ENCODE measurements at regions not wholly inside any gene's neighbourhood (a gene's known extent, or its start where the extent isn't known, plus 50 kb on each side); places are given as distances from the start of the nearest gene placed in this dataset.
"Not testable (repeated sequence)": the region's sequence is repeated elsewhere in the genome, so short reads cannot be mapped to it uniquely, and the experiment has no call there.

GRCh38 chr6:122184401-122184827, 215.0 kb upstream of the HSF2 start:
- BruUV-seq (replicated peaks), result no TSS peak

GRCh38 chr6:122185458-122185857, 214.0 kb upstream of the HSF2 start:
- DNase-seq; H3K27ac ChIP-seq (ENCODE audit: low read length); H3K79me2 ChIP-seq (ENCODE audit: low read length); H3K9me2 ChIP-seq (replicated peaks; ENCODE audit: low read length); POLR2A ChIA-PET (ENCODE audit: unreplicated experiment); H3F3A ChIP-seq (ENCODE audit: low read length, unreplicated experiment); H3K4me1 ChIP-seq (ENCODE audit: insufficient read depth, low read length); H4K20me1 ChIP-seq (ENCODE audit: low read length); H3K4me3 ChIP-seq (ENCODE audit: low read length); ATAC-seq; H2AFZ ChIP-seq (ENCODE audit: low read length); H3K9me3 ChIP-seq (ENCODE audit: low read length); H3K9ac ChIP-seq (ENCODE audit: low read length); H3K4me2 ChIP-seq (ENCODE audit: low read length); BruUV-seq (replicated peaks); H3K36me3 ChIP-seq (ENCODE audit: low read depth, low read length): not testable (repeated sequence)
- H3K27me3 ChIP-seq (ENCODE audit: low read length), result peaks cover 26% of the 10 kb centered on the region; the same call in 1 of the 2 replicates
- intact Hi-C loops (cut with micrococcal nuclease), result loop anchor here (10.0 kb wide), 1 partner anchor 751 kb away; the partner anchor contains the start of gene GJA1
- CTCF ChIA-PET, result interaction anchor here (0.7 kb wide), 1 partner anchor 747 kb away, joined by 3 read pairs; no protein-coding TSS in a partner anchor

More at GRCh38 chr6:122184401-122184827, 215.0 kb upstream of the HSF2 start:
- Histone ChIP-seq H4K20me1 (ENCODE audit: low read length) (no peaks in the 10 kb centered on the region), H3K36me3 (ENCODE audit: low read depth, low read length) (no peaks in the 10 kb centered on the region), H3K27ac (ENCODE audit: low read length) (no peak overlapping the region), H3K27me3 (ENCODE audit: low read length) (peaks cover 29% of the 10 kb centered on the region; the same call in 1 of the 2 replicates), H3K4me2 (ENCODE audit: low read length) (peak overlapping the region; percentile 25; the same call in 1 of the 2 replicates), H3K79me2 (ENCODE audit: low read length) (no peaks in the 10 kb centered on the region), H3K4me3 (ENCODE audit: low read length) (no peak overlapping the region), H3K4me1 (ENCODE audit: insufficient read depth, low read length) (no peaks in the 10 kb centered on the region), H2AFZ (ENCODE audit: low read length) (no peak overlapping the region), H3F3A (ENCODE audit: low read length, unreplicated experiment) (no peaks in the 10 kb centered on the region), H3K9me3 (ENCODE audit: low read length) (no peaks in the 10 kb centered on the region), H3K9ac (ENCODE audit: low read length) (no peak overlapping the region), H3K9me2 (replicated peaks; ENCODE audit: low read length) (no peaks in the 10 kb centered on the region)
- no peak for TF ChIP-seq EZH2 (IDR thresholded peaks at IDR 0.05; ENCODE audit: low read length, unreplicated experiment)
- TF ChIP-seq EZH2phosphoT487 (IDR thresholded peaks at IDR 0.05; ENCODE audit: borderline replicate concordance, low read length), result no peak
- TF ChIP-seq CTCF (conservative IDR thresholded peaks at IDR 0.05; ENCODE audit: low read depth, low read length), result peak; percentile 48
- intact Hi-C loops (cut with micrococcal nuclease), result loop anchor here (10.0 kb wide), 1 partner anchor 750 kb away; the partner anchor contains the start of gene GJA1
- ChIA-PET CTCF (no interaction called here), POLR2A (ENCODE audit: unreplicated experiment) (interaction anchor here (0.6 kb wide), 1 partner anchor 1483 kb away, joined by 9 read pairs; no protein-coding TSS in a partner anchor)
- DNase-seq, result peak; percentile 19
- no peak; the same call in 1 of the 2 replicates for ATAC-seq

GRCh38 chr6:122187186-122187585, 212.3 kb upstream of the HSF2 start:
- CTCF ChIA-PET, result no interaction called here
- POLR2A ChIA-PET (ENCODE audit: unreplicated experiment), result no interaction called here
- Histone ChIP-seq H3K27me3 (ENCODE audit: low read length) (peaks cover 20% of the 10 kb centered on the region; the same call in 1 of the 2 replicates), H4K20me1 (ENCODE audit: low read length) (no peaks in the 10 kb centered on the region), H3K9me3 (ENCODE audit: low read length) (no peaks in the 10 kb centered on the region), H3K79me2 (ENCODE audit: low read length) (no peaks in the 10 kb centered on the region), H3K9me2 (replicated peaks; ENCODE audit: low read length) (no peaks in the 10 kb centered on the region), H3K4me1 (ENCODE audit: insufficient read depth, low read length) (no peaks in the 10 kb centered on the region), H3K27ac (ENCODE audit: low read length) (no peak overlapping the region), H3K4me3 (ENCODE audit: low read length) (no peak overlapping the region), H3K36me3 (ENCODE audit: low read depth, low read length) (no peaks in the 10 kb centered on the region), H3K4me2 (ENCODE audit: low read length) (no peak overlapping the region), H3F3A (ENCODE audit: low read length, unreplicated experiment) (no peaks in the 10 kb centered on the region), H3K9ac (ENCODE audit: low read length) (no peak overlapping the region), H2AFZ (ENCODE audit: low read length) (no peak overlapping the region)
- TF ChIP-seq EZH2 (IDR thresholded peaks at IDR 0.05; ENCODE audit: low read length, unreplicated experiment) (no peak), CTCF (conservative IDR thresholded peaks at IDR 0.05; ENCODE audit: low read depth, low read length) (no peak), EZH2phosphoT487 (IDR thresholded peaks at IDR 0.05; ENCODE audit: borderline replicate concordance, low read length) (no peak)
- no TSS peak for BruUV-seq (replicated peaks)
- DNase-seq (no peak), ATAC-seq (no peak)
- intact Hi-C loops (cut with micrococcal nuclease), result loop anchor here (10.0 kb wide), 1 partner anchor 752 kb away; the partner anchor contains the start of gene GJA1

Measured in PC-3 (cell line).